ENCODE measurements at regions not wholly inside any gene's neighbourhood (a gene's known extent, or its start where the extent isn't known, plus 50 kb on each side); places are given as distances from the start of the nearest gene placed in this dataset.

DNA sequence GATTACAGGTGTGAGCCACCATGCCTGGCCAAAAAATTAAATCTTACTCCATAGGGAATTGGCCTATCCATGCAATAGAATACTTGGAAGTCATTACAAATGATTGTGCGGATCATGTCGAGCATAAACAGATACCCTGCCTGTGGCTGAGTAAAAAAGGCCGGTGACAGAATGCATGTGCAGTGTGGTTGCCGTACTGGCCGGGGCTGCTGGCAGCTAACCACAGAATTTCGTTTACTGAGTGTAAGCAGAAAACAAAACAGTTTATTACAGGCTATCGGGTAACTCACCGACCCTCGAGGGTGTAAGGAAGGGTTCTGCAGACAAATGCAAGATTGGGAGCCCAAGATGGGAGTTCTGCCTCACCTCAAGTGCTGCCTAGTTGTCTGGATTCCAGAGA, 127.7 kb downstream of the ZIC5 start:
- Histone ChIP-seq H3K27ac (no peak overlapping the region), H3K4me3 (no peak overlapping the region), H3K4me1 (no peaks in the 10 kb centered on the region), H3K36me3 (no peaks in the 10 kb centered on the region), H3K9me3 (no peaks in the 10 kb centered on the region), H3K27me3 (no peaks in the 10 kb centered on the region)
- TF ChIP-seq, protein P1, sequence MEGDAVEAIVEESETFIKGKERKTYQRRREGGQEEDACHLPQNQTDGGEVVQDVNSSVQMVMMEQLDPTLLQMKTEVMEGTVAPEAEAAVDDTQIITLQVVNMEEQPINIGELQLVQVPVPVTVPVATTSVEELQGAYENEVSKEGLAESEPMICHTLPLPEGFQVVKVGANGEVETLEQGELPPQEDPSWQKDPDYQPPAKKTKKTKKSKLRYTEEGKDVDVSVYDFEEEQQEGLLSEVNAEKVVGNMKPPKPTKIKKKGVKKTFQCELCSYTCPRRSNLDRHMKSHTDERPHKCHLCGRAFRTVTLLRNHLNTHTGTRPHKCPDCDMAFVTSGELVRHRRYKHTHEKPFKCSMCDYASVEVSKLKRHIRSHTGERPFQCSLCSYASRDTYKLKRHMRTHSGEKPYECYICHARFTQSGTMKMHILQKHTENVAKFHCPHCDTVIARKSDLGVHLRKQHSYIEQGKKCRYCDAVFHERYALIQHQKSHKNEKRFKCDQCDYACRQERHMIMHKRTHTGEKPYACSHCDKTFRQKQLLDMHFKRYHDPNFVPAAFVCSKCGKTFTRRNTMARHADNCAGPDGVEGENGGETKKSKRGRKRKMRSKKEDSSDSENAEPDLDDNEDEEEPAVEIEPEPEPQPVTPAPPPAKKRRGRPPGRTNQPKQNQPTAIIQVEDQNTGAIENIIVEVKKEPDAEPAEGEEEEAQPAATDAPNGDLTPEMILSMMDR (IDR thresholded peaks at IDR 0.05): no peak
- no peak for TF ChIP-seq POLR2A (IDR thresholded peaks at IDR 0.05)
- intact Hi-C loops (cut with DNase I; ENCODE audit: low total_unique reads): no loop called here
- DNase-seq: no peak

DNA sequence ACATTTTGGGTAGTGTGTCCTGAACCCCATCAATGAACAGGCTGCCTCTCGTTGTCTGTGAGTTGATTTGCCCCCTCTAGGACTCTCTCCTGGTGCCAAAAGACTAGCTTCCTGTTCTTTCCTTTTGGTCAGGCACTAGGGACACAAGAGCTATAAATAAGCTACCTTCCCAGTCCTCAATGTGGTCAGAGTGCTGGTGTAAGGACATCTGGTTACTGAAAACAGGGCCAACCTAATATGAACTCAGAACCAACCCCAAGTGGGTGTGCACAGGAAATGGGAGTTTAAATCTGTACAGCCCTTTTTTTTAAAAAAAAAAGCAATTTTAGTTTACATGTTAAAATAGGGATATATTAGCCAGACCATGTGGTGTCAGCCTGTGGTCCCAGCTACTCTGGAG, 129.2 kb downstream of the ZIC5 start:
- DNase-seq: no peak
- Histone ChIP-seq H3K4me1 (no peaks in the 10 kb centered on the region), H3K4me3 (no peak overlapping the region), H3K27me3 (no peaks in the 10 kb centered on the region), H3K27ac (no peak overlapping the region), H3K36me3 (no peaks in the 10 kb centered on the region), H3K9me3 (no peaks in the 10 kb centered on the region)
- intact Hi-C loops (cut with DNase I; ENCODE audit: low total_unique reads): no loop called here
- TF ChIP-seq POLR2A (IDR thresholded peaks at IDR 0.05): no peak
- TF ChIP-seq, protein P1 (IDR thresholded peaks at IDR 0.05): no peak

DNA sequence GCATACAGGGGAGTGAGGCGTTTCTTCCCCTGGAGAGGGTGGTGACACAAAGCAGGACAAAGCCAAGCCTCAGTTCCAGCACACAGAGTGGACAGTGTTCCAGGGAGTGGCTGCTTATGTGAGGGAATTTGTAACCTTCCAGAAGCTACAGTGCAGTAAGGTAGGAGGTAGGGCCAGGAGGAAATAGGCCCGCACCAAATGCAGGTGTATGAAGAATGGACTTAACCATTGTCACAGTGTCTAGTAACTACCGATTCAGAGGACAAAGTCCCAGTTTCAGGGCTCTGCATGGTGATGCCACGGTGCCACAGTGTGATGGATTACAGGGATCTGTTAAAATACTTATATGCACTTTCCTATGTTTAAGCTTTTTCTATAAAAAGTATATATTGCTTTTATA, 135.3 kb downstream of the ZIC5 start:
- H3K27me3 ChIP-seq: no peaks in the 10 kb centered on the region
- no peak overlapping the region for H3K4me3 ChIP-seq
- intact Hi-C loops (cut with DNase I; ENCODE audit: low total_unique reads): no loop called here
- no peaks in the 10 kb centered on the region for H3K36me3 ChIP-seq
- H3K27ac ChIP-seq: no peak overlapping the region
- H3K4me1 ChIP-seq: no peaks in the 10 kb centered on the region
- TF ChIP-seq, protein P1 (IDR thresholded peaks at IDR 0.05): no peak
- no peak for TF ChIP-seq POLR2A (IDR thresholded peaks at IDR 0.05)
- DNase-seq: no peak
- no peaks in the 10 kb centered on the region for H3K9me3 ChIP-seq

DNA sequence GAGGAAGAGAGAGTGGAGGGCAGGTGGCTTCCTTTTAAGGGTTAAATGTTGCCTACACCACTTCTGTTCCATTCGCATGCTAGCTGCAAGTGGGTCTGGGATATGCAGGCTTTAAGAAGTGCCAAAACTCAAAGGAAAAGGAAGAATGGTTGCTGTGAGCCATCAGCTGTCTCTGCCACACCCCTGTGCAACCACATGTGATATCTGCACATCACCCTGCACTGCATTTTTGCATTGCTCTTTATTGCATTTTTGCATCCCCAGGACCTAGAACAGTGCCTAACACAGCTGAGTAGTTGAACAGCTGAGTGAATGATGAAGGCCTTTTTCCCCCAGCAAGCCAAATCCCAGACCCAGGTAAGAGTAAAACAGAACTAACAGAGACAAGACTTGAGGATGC, 136.1 kb downstream of the ZIC5 start:
- H3K36me3 ChIP-seq: no peaks in the 10 kb centered on the region
- H3K4me1 ChIP-seq: no peaks in the 10 kb centered on the region
- no peak for TF ChIP-seq POLR2A (IDR thresholded peaks at IDR 0.05)
- TF ChIP-seq, protein P1 (IDR thresholded peaks at IDR 0.05): no peak
- no peak for DNase-seq
- no peaks in the 10 kb centered on the region for H3K9me3 ChIP-seq
- no peaks in the 10 kb centered on the region for H3K27me3 ChIP-seq
- no peak overlapping the region for H3K4me3 ChIP-seq
- intact Hi-C loops (cut with DNase I; ENCODE audit: low total_unique reads): no loop called here
- H3K27ac ChIP-seq: no peak overlapping the region

DNA sequence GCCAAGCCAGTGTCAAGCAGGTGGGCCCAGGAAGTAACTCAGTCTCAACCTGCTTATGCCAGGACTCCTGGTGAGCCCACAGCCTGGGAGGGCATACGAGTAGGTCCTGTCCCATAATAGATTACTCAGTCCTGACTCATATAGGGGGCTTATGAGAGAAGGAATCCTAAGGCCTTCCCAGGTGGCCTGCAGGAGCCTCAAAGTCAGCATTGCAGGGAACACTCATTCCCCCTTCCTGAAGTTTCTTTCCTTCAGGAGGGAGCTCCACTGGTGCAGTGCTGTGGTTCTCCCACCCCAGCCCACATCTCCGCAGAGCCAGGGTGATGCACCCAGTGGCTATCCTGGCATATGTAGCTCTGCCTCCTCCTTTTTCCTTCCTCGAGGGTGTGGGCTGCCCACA, 137.3 kb downstream of the ZIC5 start:
- Histone ChIP-seq H3K27me3 (no peaks in the 10 kb centered on the region), H3K9me3 (no peaks in the 10 kb centered on the region), H3K36me3 (no peaks in the 10 kb centered on the region), H3K4me3 (no peak overlapping the region), H3K27ac (no peak overlapping the region), H3K4me1 (no peaks in the 10 kb centered on the region)
- intact Hi-C loops (cut with DNase I; ENCODE audit: low total_unique reads): no loop called here
- DNase-seq: no peak
- TF ChIP-seq, protein P1 (IDR thresholded peaks at IDR 0.05): no peak
- TF ChIP-seq POLR2A (IDR thresholded peaks at IDR 0.05): no peak

Data from uterus (tissue), 3 donors.